ENCODE measurements at regions not wholly inside any gene's neighbourhood (a gene's known extent, or its start where the extent isn't known, plus 50 kb on each side); places are given as distances from the start of the nearest gene placed in this dataset.

GRCh38 chr18:41899535-41899934 lies 55.5 kb upstream of the PIK3C3 start:
- no peak overlapping the region for H3K4me3 ChIP-seq (replicated peaks in 1 of 2; ENCODE audit: low read depth in 2 of 2, low read length in 2 of 2)
- TF ChIP-seq CTCF (IDR thresholded peaks at IDR 0.05; ENCODE audit: low read depth, low read length): peak; percentile 8
- peak in 1 of 2 donors; percentile 8 for DNase-seq (ENCODE audit: low read depth in 2 of 2)

DNA sequence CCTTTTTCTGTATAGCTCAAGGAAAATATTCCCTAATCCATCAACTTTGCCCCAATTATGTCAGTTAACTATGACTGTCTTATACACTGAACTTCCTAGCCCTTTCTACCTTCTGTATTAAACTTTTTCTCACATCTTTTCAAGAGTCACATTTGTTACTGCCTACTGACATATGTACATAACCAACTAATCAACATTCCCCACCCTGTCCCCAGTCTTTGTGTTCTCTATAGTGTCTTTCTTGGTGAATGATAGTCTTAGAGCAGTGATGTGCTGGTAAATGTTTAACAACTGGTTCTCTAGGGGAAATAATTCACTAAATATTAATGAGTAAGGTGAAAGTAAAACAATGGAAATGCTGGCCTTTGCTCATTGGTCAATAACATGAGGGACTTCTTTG lies 61.6 kb upstream of the PIK3C3 start:
- H3K4me3 ChIP-seq (replicated peaks in 1 of 2; ENCODE audit: low read depth in 2 of 2, low read length in 2 of 2): no peak overlapping the region
- DNase-seq (ENCODE audit: low read depth in 2 of 2): no peak
- no peak for TF ChIP-seq CTCF (IDR thresholded peaks at IDR 0.05; ENCODE audit: low read depth, low read length)

GRCh38 chr18:41887100-41887499 lies 67.9 kb upstream of the PIK3C3 start:
- H3K4me3 ChIP-seq (replicated peaks in 1 of 2; ENCODE audit: low read depth in 2 of 2, low read length in 2 of 2): no peak overlapping the region
- no peak for TF ChIP-seq CTCF (IDR thresholded peaks at IDR 0.05; ENCODE audit: low read depth, low read length)
- peak in 1 of 2 donors; percentile 36 for DNase-seq (ENCODE audit: low read depth in 2 of 2)

- no peak overlapping the region for H3K4me3 ChIP-seq (replicated peaks in 1 of 2; ENCODE audit: low read depth in 2 of 2, low read length in 2 of 2)
- no peak for DNase-seq (ENCODE audit: low read depth in 2 of 2)
- TF ChIP-seq CTCF (IDR thresholded peaks at IDR 0.05; ENCODE audit: low read depth, low read length): no peak
Observed at GRCh38 chr18:41886126-41886807, 68.8 kb upstream of the PIK3C3 start.

DNA sequence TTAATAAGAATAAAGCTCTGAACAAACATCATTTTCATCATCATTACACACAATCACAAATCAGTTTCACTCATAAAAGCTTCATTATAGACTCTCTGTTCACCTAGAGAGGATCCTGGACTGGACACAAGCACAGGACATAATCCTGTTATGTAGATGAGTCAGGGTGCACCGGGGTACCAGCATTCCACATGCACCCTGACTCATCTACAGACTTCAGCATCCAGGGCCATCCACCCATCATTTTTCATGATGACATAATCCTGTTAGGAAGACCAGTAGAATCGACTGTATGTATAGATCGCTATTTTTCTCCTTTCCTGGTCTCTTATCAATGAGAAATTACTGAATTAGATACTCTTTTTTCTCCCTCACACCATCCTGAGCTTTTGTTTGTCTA lies 73.7 kb upstream of the PIK3C3 start:
- TF ChIP-seq CTCF (IDR thresholded peaks at IDR 0.05; ENCODE audit: low read depth, low read length): no peak
- no peak overlapping the region for H3K4me3 ChIP-seq (replicated peaks in 1 of 2; ENCODE audit: low read depth in 2 of 2, low read length in 2 of 2)
- peak in 1 of 2 donors; percentile 67 for DNase-seq (ENCODE audit: low read depth in 2 of 2)

DNA sequence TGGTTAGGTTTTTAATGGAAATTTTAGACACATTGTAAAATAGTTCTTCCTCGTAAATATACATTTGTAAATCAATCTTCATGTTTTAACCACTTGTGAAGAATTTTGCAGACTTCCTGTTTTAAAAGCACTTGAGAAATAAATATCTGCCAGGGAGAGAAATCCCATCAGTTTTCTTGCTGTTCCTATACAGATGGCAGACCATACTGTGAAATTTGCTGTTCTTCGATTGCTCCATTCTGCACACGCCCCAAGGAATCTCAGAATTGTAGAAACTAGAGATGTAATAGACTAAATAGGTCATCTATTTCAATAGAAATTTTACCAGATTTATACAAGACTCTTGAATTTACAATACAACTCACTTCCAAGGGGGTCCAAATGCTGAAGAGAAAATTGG lies 75.8 kb upstream of the PIK3C3 start:
- no peak for DNase-seq (ENCODE audit: low read depth in 2 of 2)
- no peak overlapping the region for H3K4me3 ChIP-seq (replicated peaks in 1 of 2; ENCODE audit: low read depth in 2 of 2, low read length in 2 of 2)
- TF ChIP-seq CTCF (IDR thresholded peaks at IDR 0.05; ENCODE audit: low read depth, low read length): no peak
